OCI-LY7 (cell line): ENCODE measurements at regions not wholly inside any gene's neighbourhood (a gene's known extent, or its start where the extent isn't known, plus 50 kb on each side); places are given as distances from the start of the nearest gene placed in this dataset.

Experiments used
- BruUV-seq: library from RNA; stranded (reverse); fragments of 400-500 nt; replicated peaks from 2 replicates; lab custom pipeline; 2021; lab: Mats Ljungman, UMichigan
- CTCF ChIA-PET: fragments of 300-600 bp; sonication (Branson Sonifier 250); formaldehyde crosslinking; loops from one replicate; lab custom pipeline; 2022; ENCODE audit warnings: antibody characterized with exemption; ENCODE audit not compliant: unreplicated experiment; lab: Charles Lee
- POLR2A ChIA-PET: fragments of 300-600 bp; sonication (Branson Sonifier 250); formaldehyde crosslinking; loops from one replicate; lab custom pipeline; 2022; ENCODE audit warnings: antibody characterized with exemption; lab: Charles Lee
- DNase-seq: peaks from one replicate; pipeline ENCODE4 v3.0.0-alpha.2; 2015; ENCODE audit warnings: low spot score
- H2AFZ ChIP-seq: fragments of 200-600 bp; sonication (generic), shearing (Covaris generic); 2 replicates; pipeline ENCODE4 v1.6.1; 2014; ENCODE audit warnings: mild to moderate bottlenecking, antibody characterized with exemption, low read length, moderate library complexity
- H3K27ac ChIP-seq: fragments of 200-600 bp; sonication (generic); 2 replicates; pipeline ENCODE4 v1.5.1; 2014; ENCODE audit warnings: mixed run types, low read depth, mild to moderate bottlenecking, moderate library complexity, low read length, inconsistent platforms; ENCODE audit not compliant: poor library complexity, severe bottlenecking
- H3K36me3 ChIP-seq: fragments of 200-600 bp; sonication (generic); 2 replicates; pipeline ENCODE4 v1.6.1; 2014; ENCODE audit warnings: mild to moderate bottlenecking, antibody characterized with exemption, low read length, moderate library complexity, mixed read lengths; ENCODE audit not compliant: insufficient read depth
- H3K4me1 ChIP-seq: fragments of 200-600 bp; sonication (generic); 2 replicates; pipeline ENCODE4 v1.5.1; 2014; ENCODE audit warnings: mild to moderate bottlenecking, low read length; ENCODE audit not compliant: insufficient read depth, poor library complexity, severe bottlenecking
- H3K4me2 ChIP-seq: fragments of 200-600 bp; sonication (generic); 2 replicates; pipeline ENCODE4 v1.6.1; 2014; ENCODE audit warnings: mild to moderate bottlenecking, low read length
- H3K4me3 ChIP-seq: fragments of 200-600 bp; sonication (generic); 2 replicates; pipeline ENCODE4 v1.5.1; 2014; ENCODE audit warnings: mild to moderate bottlenecking, low read depth, low read length; ENCODE audit not compliant: poor library complexity, severe bottlenecking
- H3K79me2 ChIP-seq: fragments of 200-600 bp; sonication (generic); 2 replicates; pipeline ENCODE4 v1.6.1; 2016; ENCODE audit warnings: low read depth, mild to moderate bottlenecking, low read length, moderate library complexity, mixed read lengths; ENCODE audit not compliant: insufficient read depth
- H3K9me2 ChIP-seq: fragments of 200-600 bp; sonication (generic); 2 replicates; pipeline ENCODE4 v1.6.1; 2016; ENCODE audit warnings: mild to moderate bottlenecking, low read length, mixed read lengths; ENCODE audit not compliant: insufficient read depth
- H3K9me3 ChIP-seq: fragments of 200-600 bp; sonication (generic); 2 replicates; pipeline ENCODE4 v1.6.1; 2014; ENCODE audit warnings: mild to moderate bottlenecking, mixed run types, low read length, mixed read lengths
- H4K20me1 ChIP-seq: fragments of 200-600 bp; sonication (generic); 2 replicates; pipeline ENCODE4 v1.6.1; 2014; ENCODE audit warnings: mild to moderate bottlenecking, antibody characterized with exemption, low read length, moderate library complexity, mixed read lengths; ENCODE audit not compliant: insufficient read depth
- CTCF ChIP-seq: fragments of 200-600 bp; sonication (generic); conservative IDR thresholded peaks from 2 replicates; pipeline ENCODE4 v1.5.1; 2014; ENCODE audit warnings: mild to moderate bottlenecking, antibody characterized with exemption, low read length, moderate library complexity, mixed read lengths
- EZH2phosphoT487 ChIP-seq: fragments of 200-600 bp; sonication (generic); IDR thresholded peaks from 2 replicates; pipeline ENCODE4 v1.6.1; 2018; ENCODE audit warnings: low read depth, borderline replicate concordance, mild to moderate bottlenecking, mixed run types, antibody characterized with exemption, low read length, moderate library complexity, mixed read lengths
- intact Hi-C: fragments of 100-400 bp; cut with micrococcal nuclease; formaldehyde crosslinking; loops from one replicate; pipeline ENCODE4 v1.10.0; 2022; ENCODE audit not compliant: unreplicated experiment

- no peak overlapping the region for H3K4me3 ChIP-seq
- no peak for DNase-seq
- H4K20me1 ChIP-seq = no peaks in the 10 kb centered on the region
- H3K27ac ChIP-seq = no peak overlapping the region
- no peaks in the 10 kb centered on the region for H3K4me1 ChIP-seq
- H3K9me2 ChIP-seq = no peaks in the 10 kb centered on the region
- H3K9me3 ChIP-seq = peaks cover 11% of the 10 kb centered on the region; the same call in 1 of the 2 replicates
- H3K79me2 ChIP-seq = no peaks in the 10 kb centered on the region
- ChIA-PET CTCF (no interaction called here), POLR2A (interaction anchor here (0.6 kb wide), 1 partner anchor 280 kb away, joined by 3 read pairs; no protein-coding TSS in a partner anchor)
- no peak for TF ChIP-seq EZH2phosphoT487
- H3K4me2 ChIP-seq = no peak overlapping the region
- intact Hi-C loops = no loop called here
- no peak overlapping the region for H2AFZ ChIP-seq
- H3K36me3 ChIP-seq = no peaks in the 10 kb centered on the region
- no TSS peak for BruUV-seq
These were observed 998.7 kb downstream of the NCAM2 start for GRCh38 chr21:21996891-21997290.

GRCh38 chr21:21997390-21998333 lies 999.5 kb downstream of the NCAM2 start:
- no peak overlapping the region for H2AFZ ChIP-seq
- no peak overlapping the region for H3K4me2 ChIP-seq
- no peak for DNase-seq
- no peaks in the 10 kb centered on the region for H3K36me3 ChIP-seq
- no peaks in the 10 kb centered on the region for H4K20me1 ChIP-seq
- H3K9me2 ChIP-seq = no peaks in the 10 kb centered on the region
- intact Hi-C loops = no loop called here
- H3K4me3 ChIP-seq = no peak overlapping the region
- no TSS peak for BruUV-seq
- no peak overlapping the region for H3K27ac ChIP-seq
- peaks cover 11% of the 10 kb centered on the region; the same call in 1 of the 2 replicates for H3K9me3 ChIP-seq
- H3K79me2 ChIP-seq = no peaks in the 10 kb centered on the region
- CTCF ChIA-PET = no interaction called here
- H3K4me1 ChIP-seq = no peaks in the 10 kb centered on the region
- no peak for TF ChIP-seq EZH2phosphoT487
- TF ChIP-seq CTCF = no peak
- POLR2A ChIA-PET = interaction anchor here (0.6 kb wide), 1 partner anchor 281 kb away, joined by 3 read pairs; no protein-coding TSS in a partner anchor

GRCh38 chr21:22019766-22020165 lies 1021.6 kb downstream of the NCAM2 start:
- no TSS peak for BruUV-seq
- ChIA-PET CTCF (no interaction called here), POLR2A (interaction anchor here (0.6 kb wide), 1 partner anchor 1060 kb away, joined by 3 read pairs; no protein-coding TSS in a partner anchor)
- H3K9me3 ChIP-seq = peaks cover 32% of the 10 kb centered on the region; the same call in 1 of the 2 replicates
- TF ChIP-seq CTCF (no peak), EZH2phosphoT487 (no peak)
- no peak overlapping the region for H3K4me2 ChIP-seq
- H4K20me1 ChIP-seq = no peaks in the 10 kb centered on the region
- H3K9me2 ChIP-seq = no peaks in the 10 kb centered on the region
- DNase-seq = no peak
- no peaks in the 10 kb centered on the region for H3K4me1 ChIP-seq
- H2AFZ ChIP-seq = no peak overlapping the region
- H3K4me3 ChIP-seq = no peak overlapping the region
- intact Hi-C loops = no loop called here
- no peak overlapping the region for H3K27ac ChIP-seq
- H3K36me3 ChIP-seq = no peaks in the 10 kb centered on the region
- H3K79me2 ChIP-seq = no peaks in the 10 kb centered on the region
